ENCODE measurements at regions not wholly inside any gene's neighbourhood (a gene's known extent, or its start where the extent isn't known, plus 50 kb on each side); places are given as distances from the start of the nearest gene placed in this dataset.

DNA sequence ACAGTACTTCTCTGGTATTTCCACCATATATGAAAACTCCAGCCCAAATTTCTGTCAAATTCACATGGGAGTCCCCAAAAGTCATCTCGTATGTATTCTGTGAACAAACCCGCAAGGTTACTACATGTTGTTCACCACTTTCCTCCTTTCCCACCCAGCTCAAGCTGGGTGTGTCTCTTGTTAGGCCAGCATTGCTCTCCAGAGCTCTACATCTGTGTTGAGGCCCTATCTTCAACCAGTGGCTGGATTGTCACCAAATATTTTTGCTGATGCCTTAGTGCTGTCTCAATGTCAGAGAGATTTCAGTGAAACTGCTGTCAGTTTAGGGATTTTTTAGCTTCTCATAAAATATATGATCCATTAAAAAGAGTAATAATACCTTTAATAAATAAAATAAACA, 230.9 kb downstream of the BTG1 start:
- no peak for DNase-seq

DNA sequence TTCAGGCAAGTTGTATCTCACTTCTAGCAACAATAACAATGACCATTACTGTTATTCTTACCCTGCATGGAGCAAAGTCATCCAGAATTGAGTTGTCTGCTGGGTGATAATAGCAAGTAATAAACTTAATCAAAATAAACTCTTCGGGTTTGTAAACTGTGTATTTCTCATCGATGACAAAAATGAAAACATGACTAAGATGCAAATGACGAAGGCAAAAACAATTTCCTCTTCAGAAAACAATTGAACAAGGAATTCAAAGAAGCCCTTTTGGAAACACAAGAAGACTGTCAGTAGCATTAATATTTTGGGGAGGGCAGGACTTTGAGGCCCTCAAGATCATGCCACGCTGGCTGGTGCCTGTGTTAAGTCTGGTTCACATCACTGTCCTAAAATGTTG, 232.0 kb downstream of the BTG1 start:
- DNase-seq: no peak

DNA sequence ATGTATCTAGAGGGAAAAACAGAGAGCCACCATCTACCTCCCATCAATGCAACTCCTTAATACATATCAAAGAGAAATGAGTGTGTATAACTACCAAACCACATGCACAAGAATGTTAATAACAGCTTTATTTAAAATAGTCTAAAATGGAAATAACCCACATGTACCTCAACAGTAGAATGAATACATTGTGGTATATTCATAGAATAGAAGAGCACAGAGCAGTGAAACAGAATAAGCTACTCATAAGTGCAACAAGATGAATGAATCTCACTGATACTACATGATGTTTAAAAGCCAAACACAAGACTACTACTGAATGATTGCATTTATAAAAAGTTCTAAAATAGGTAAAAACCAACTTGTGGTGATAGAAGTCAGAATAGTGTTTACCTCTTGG, 232.5 kb downstream of the BTG1 start:
- no peak for DNase-seq

DNA sequence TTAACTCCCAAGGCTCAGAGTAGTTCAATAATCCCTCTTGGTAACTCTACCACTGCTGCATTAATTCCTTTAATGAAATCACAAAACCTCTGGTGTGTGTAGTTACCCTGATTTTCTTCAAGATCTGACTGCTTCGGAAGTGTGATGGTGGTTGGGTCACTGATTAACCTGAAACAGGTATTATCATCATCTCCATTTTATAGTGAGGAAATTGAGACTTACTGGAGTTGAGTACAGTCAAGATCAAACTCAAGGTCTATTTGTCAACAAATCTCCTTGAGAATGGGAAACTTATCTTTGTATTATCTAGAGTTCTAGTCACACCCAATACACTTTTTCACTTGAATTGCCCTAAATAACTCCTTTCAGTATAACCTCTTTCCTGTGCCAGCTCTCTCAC, 233.5 kb downstream of the BTG1 start:
- no peak for DNase-seq

GRCh38 chr12:91910871-91911388, 234.7 kb downstream of the BTG1 start:
- no peak for DNase-seq

GRCh38 chr12:91902860-91903683, 242.6 kb downstream of the BTG1 start:
- DNase-seq: no peak

DNA sequence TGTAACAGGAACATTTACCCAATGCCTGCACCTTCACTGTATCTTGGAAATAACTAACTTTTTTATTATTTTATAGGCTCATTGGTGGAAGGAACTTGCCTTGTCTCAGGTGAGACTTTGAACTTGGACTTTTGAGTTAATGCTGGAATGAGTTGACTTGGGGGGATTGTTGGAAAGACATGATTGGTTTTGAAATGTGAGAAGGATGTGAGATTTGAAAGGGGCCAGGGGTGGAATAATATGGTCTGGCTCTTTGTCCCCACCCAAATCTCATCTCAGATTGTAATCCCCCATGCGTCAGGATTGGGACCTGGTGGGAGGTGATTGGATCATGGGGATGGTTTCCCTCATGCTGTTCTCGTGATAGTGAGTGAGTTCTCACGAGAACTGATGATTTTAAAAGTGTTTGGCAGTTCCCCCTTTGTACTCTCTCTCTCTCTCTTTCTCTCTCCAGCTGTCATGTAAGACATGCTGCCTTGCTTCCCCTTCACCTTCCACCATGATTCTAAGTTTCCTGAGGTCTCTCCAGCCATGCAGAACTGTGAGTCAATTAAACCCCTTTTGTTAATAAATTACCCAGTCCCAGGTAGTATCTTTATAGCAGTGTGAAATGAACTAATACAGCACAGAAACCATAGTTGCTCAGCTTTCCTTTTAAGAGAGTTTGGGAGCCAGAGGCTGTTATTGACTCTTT, 244.1 kb downstream of the BTG1 start:
- DNase-seq: no peak

DNA sequence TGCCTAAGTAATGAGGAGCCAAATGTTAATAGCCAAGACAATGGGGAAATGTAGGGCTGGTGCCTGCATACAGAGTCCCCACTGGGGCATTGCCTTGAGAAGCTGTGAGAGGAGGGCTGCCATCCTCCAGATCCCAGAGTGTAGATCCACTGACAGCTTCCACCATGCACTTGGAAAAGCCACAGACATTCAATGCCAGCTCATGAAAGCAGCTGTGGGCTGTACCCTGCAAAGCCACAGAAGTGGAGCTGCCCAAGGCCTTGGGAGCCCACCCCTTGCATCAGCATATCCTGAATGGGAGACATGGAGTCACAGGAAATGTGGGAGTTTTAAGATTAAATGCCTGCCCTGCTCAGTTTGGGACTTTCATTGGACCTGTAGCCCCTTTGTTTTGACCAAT, 244.7 kb downstream of the BTG1 start:
- DNase-seq: no peak

DNA sequence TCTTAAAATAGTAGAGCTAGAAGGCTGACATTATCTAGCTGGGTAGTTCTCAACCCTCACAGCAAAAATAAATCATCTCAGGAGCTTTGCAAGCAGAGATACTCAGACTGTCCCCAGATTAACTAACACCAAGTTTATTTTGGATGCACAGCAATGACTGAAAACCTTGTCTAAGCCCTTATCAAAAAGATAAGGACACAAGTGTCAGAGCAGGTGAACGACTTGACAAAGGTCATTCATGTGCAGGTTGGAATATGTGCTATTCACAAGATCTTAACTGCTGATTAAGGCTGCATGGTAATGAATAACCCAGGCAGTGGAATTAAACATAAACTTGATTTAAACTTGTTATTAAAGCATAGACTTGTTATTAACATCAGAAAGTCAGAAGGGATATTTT, 246.6 kb downstream of the BTG1 start:
- no peak for DNase-seq

DNA sequence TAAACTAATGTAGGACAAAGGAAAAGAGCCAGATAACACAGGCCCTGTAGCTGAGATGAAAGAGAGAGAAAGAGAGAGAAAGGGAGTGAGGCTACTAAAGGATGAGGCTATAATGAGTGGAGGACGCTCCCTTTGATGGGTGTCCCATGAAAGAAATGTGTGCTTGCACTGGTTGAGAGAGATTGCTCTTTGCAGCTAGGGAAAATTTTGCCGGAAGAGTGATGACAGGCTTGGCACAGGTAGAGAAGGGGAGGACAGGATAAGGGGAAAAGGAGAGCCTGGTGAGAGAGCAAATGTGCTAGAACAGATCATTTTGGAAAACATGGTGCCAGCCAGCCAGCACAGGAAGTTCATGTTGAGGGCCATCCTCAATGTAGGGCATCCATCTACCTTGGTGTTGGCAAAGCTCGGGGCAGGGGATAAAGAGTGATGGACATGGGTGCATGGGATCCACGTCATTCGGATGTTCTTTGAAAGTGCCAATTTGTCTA, 248.6 kb downstream of the BTG1 start:
- no peak for DNase-seq

- DNase-seq: no peak
Observed at GRCh38 chr12:91896286-91897024, 249.2 kb downstream of the BTG1 start.

GRCh38 chr12:91894911-91895310, 250.7 kb downstream of the BTG1 start:
- DNase-seq: no peak

- no peak for DNase-seq
Observed at GRCh38 chr12:91893476-91893875, 252.2 kb downstream of the BTG1 start.

- DNase-seq: no peak
Observed at GRCh38 chr12:91892081-91892855, 253.4 kb downstream of the BTG1 start.

GRCh38 chr12:91890742-91891141, 254.9 kb downstream of the BTG1 start:
- DNase-seq: no peak

- DNase-seq: no peak
Observed at GRCh38 chr12:91889910-91890309, 255.7 kb downstream of the BTG1 start.

DNA sequence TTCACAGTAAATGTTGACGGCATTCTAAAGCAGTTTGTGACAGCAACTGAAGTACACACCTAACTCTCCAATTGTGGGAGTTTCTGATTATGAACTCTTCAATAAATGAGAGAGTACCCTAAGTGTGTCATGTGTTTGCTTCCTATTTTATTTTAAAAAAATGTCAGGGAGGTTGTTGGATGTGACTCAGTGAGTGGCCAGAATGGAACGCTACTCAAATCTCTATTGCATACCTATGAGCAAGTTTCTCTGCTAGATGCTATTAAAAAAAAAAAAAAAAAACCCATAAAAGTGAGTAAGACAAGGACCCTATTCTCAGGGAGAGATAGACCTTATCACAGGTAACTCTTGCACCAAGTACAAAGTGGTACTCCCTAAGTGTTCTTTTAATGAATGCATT, 256.6 kb downstream of the BTG1 start:
- no peak for DNase-seq

DNA sequence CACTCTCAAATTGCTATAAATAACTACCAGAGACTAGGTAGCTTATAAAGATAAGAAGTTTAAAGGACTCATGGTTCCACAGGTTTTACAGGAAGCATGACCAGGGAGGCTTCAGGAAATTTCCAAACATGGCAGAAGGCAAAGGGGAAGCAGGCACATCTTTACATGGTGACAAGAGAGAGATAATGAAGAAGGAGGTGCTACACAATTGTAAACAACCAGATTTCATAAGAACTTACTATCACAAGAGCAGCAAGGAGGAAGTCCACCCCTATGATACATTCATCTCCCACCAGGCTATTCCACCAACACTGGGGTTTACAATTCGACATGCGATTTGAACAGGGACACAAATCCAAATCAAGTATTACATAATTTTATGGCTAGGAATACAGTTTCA, 257.7 kb downstream of the BTG1 start:
- no peak for DNase-seq

DNA sequence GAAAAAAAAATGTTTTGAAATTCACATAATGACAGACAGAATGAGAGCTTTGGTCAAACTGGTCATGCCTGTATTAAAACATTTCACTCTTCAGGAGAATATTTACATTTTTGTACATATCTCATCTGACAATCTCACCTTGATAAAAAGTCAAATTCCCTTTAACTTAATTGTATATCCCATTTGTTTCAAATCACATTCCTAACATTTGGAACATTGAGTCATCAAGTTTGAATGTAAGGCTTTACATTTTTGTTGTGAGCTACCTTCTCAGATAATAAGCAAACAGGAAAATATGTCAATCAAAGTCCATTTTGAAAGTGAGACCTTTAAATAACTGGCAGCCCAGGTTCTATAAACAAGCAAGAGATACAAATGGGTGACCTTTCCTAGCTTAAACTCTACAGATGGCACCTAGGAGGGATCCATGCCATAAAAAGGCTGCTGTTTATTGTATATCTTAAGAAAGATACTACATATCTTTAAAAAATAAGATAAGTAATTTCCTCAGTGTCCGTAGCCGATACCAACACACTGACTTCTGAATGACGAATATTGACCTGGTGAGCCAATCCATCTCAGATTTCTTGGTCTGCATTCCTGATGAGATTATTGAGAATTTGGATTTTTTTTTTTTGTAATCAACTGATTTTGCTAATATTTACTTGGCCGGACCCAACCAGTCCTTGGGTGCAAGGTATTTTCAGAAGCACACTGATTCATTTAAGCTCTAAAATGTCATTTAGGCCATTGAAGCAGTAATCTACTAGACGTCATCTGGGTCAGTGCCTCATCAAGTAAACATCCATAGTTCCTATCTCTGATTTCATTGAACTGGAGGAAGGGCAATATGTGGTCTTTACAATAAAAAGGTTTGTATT, 259.6 kb downstream of the BTG1 start:
- DNase-seq: no peak

- no peak for DNase-seq
Observed at GRCh38 chr12:91884230-91884629, 261.4 kb downstream of the BTG1 start.

GRCh38 chr12:91883811-91884210, 261.8 kb downstream of the BTG1 start:
- DNase-seq: no peak

GRCh38 chr12:91882910-91883309, 262.7 kb downstream of the BTG1 start:
- no peak for DNase-seq

Data from activated CD4-positive, alpha-beta T cell treated with anti-CD3 and anti-CD28 coated beads, Interleukin-10, Interleukin-2, amounts not matched to agents 100 ng/mL and 50 ng/mL, durations not matched to agents 16 hours and 8 hours (primary cell).